ENCODE measurements at regions not wholly inside any gene's neighbourhood (a gene's known extent, or its start where the extent isn't known, plus 50 kb on each side); places are given as distances from the start of the nearest gene placed in this dataset.

GRCh38 chr6:137736048-137736818, 130.8 kb upstream of the TNFAIP3 start:
- no peak for DNase-seq
- Histone ChIP-seq H3K27me3 (ENCODE audit: insufficient read depth) (no peaks in the 10 kb centered on the region), H3F3A (replicated peaks; ENCODE audit: insufficient read depth) (no peaks in the 10 kb centered on the region), H3K9ac (no peak overlapping the region), H3K4me1 (ENCODE audit: control insufficient read depth in 1 of 2, insufficient read depth in 2 of 2, low read depth in 1 of 2, low read length in 1 of 2) (no peaks in the 10 kb centered on the region), H3K36me3 (replicated peaks in 1 of 2; ENCODE audit: control insufficient read depth in 1 of 2, insufficient read depth in 2 of 2, low read length in 1 of 2) (no peaks in the 10 kb centered on the region), H3K4me2 (no peak overlapping the region), H3K79me2 (ENCODE audit: insufficient read depth) (no peaks in the 10 kb centered on the region; the same call in 1 of the 2 replicates), H2AFZ (ENCODE audit: low read depth) (no peak overlapping the region), H3K9me2 (no peaks in the 10 kb centered on the region), H3K27ac (ENCODE audit: low read depth in 2 of 2, low read length in 1 of 2) (no peak overlapping the region), H4K20me1 (ENCODE audit: insufficient read depth) (no peaks in the 10 kb centered on the region), H3K9me3 (no peaks in the 10 kb centered on the region), H3K4me3 (ENCODE audit: low read depth in 2 of 2, low read length in 1 of 2) (no peak overlapping the region)
- 25% methylated on average over 2 of the region's 6 CpGs for WGBS (ENCODE audit: low lambda C conversion rate)
- TF ChIP-seq TCF12 (IDR thresholded peaks at IDR 0.05) (no peak), ELF1 (IDR thresholded peaks at IDR 0.05) (no peak), CTCF (IDR thresholded peaks at IDR 0.05) (no peak), REST (IDR thresholded peaks at IDR 0.05; ENCODE audit: low read depth, low read length) (no peak), USF1 (IDR thresholded peaks at IDR 0.05; ENCODE audit: borderline replicate concordance, low read depth) (no peak), EP300 (IDR thresholded peaks at IDR 0.05; ENCODE audit: borderline replicate concordance in 1 of 2, low read depth in 1 of 2, low read length in 1 of 2) (no peak), GATA2 (CRISPR knock-in tag; IDR thresholded peaks at IDR 0.05) (no peak), NRF1 (IDR thresholded peaks at IDR 0.05; ENCODE audit: low read depth, low read length) (no peak), FOXM1 (IDR thresholded peaks at IDR 0.05; ENCODE audit: low read depth) (no peak)
- ChIA-PET CTCF (no interaction called here), POLR2A (no interaction called here)

GRCh38 chr6:137736911-137737310, 130.1 kb upstream of the TNFAIP3 start:
- H3K9me2 ChIP-seq, result no peaks in the 10 kb centered on the region

More at GRCh38 chr6:137736911-137737310, 130.1 kb upstream of the TNFAIP3 start:
- Histone ChIP-seq H3K27ac (ENCODE audit: low read depth in 2 of 2, low read length in 1 of 2) (no peak overlapping the region), H3K4me1 (ENCODE audit: control insufficient read depth in 1 of 2, insufficient read depth in 2 of 2, low read depth in 1 of 2, low read length in 1 of 2) (no peaks in the 10 kb centered on the region), H2AFZ (ENCODE audit: low read depth) (no peak overlapping the region), H3K9ac (no peak overlapping the region), H3K79me2 (ENCODE audit: insufficient read depth) (no peaks in the 10 kb centered on the region; the same call in 1 of the 2 replicates), H3K4me3 (ENCODE audit: low read depth in 2 of 2, low read length in 1 of 2) (no peak overlapping the region), H3K9me3 (no peaks in the 10 kb centered on the region), H3K27me3 (ENCODE audit: insufficient read depth) (no peaks in the 10 kb centered on the region), H3F3A (replicated peaks; ENCODE audit: insufficient read depth) (no peaks in the 10 kb centered on the region), H3K4me2 (no peak overlapping the region), H4K20me1 (ENCODE audit: insufficient read depth) (no peaks in the 10 kb centered on the region), H3K36me3 (replicated peaks in 1 of 2; ENCODE audit: control insufficient read depth in 1 of 2, insufficient read depth in 2 of 2, low read length in 1 of 2) (no peaks in the 10 kb centered on the region)
- no peak for DNase-seq
- WGBS (ENCODE audit: low lambda C conversion rate), result 7% methylated on average over 4 of the region's 4 CpGs
- ChIA-PET POLR2A (no interaction called here), CTCF (no interaction called here)
- TF ChIP-seq USF1 (IDR thresholded peaks at IDR 0.05; ENCODE audit: borderline replicate concordance, low read depth), result no peak
- TF ChIP-seq CTCF (IDR thresholded peaks at IDR 0.05), result no peak
- TF ChIP-seq, protein P1, sequence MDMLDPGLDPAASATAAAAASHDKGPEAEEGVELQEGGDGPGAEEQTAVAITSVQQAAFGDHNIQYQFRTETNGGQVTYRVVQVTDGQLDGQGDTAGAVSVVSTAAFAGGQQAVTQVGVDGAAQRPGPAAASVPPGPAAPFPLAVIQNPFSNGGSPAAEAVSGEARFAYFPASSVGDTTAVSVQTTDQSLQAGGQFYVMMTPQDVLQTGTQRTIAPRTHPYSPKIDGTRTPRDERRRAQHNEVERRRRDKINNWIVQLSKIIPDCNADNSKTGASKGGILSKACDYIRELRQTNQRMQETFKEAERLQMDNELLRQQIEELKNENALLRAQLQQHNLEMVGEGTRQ (IDR thresholded peaks at IDR 0.05; ENCODE audit: borderline replicate concordance, low read depth, low read length), result no peak

Measured in SK-N-SH (cell line).